ENCODE measurements at regions not wholly inside any gene's neighbourhood (a gene's known extent, or its start where the extent isn't known, plus 50 kb on each side); places are given as distances from the start of the nearest gene placed in this dataset.

GRCh38 chr11:29530961-29531360, 485.9 kb downstream of the KCNA4 start:
- no peak for TF ChIP-seq POLR2AphosphoS5 (IDR thresholded peaks at IDR 0.05; ENCODE audit: low read depth, low read length)
- CTCF ChIA-PET, result no interaction called here
- no peak overlapping the region for H3K4me3 ChIP-seq (replicated peaks in 1 of 2; ENCODE audit: low read depth in 1 of 2, low read length in 2 of 2)
- no peaks in the 10 kb centered on the region for H3K79me2 ChIP-seq (ENCODE audit: insufficient read depth, low read length)
- no peak overlapping the region for H3K27ac ChIP-seq (ENCODE audit: low read depth, low read length)
- no peak overlapping the region for H2AFZ ChIP-seq (ENCODE audit: low read depth, low read length, poor library complexity, severe bottlenecking)
- no TSS peak for BruUV-seq (replicated peaks)
- no peaks in the 10 kb centered on the region for H3K9me3 ChIP-seq (ENCODE audit: control insufficient read depth in 1 of 2, insufficient read depth in 1 of 2, low read depth in 1 of 2, low read length in 2 of 2)
- POLR2A ChIA-PET, result no interaction called here
- H3K36me3 ChIP-seq (ENCODE audit: control insufficient read depth in 1 of 2, insufficient read depth in 2 of 2, low read length in 2 of 2), result no peaks in the 10 kb centered on the region
- DNase-seq (ENCODE audit: low read depth, low spot score) (no peak), ATAC-seq (no peak)
- no peaks in the 10 kb centered on the region for H4K20me1 ChIP-seq (ENCODE audit: insufficient read depth)
- H3K9me2 ChIP-seq (ENCODE audit: insufficient read depth), result no peaks in the 10 kb centered on the region
- no peak overlapping the region for H3K9ac ChIP-seq (ENCODE audit: low read length)
- no peaks in the 10 kb centered on the region for H3K27me3 ChIP-seq (ENCODE audit: insufficient read depth, low read length)
- RAD21 ChIA-PET (ENCODE audit: low non-redundant PET in 1 of 2, low total read pairs in 2 of 2, uncharacterized antibody in 2 of 2, unreplicated experiment in 2 of 2), result no interaction called here
- no peak overlapping the region for H3K4me2 ChIP-seq (ENCODE audit: low read length)
- no peaks in the 10 kb centered on the region for H3K4me1 ChIP-seq (ENCODE audit: control insufficient read depth in 1 of 2, insufficient read depth in 2 of 2, low read length in 2 of 2)
- intact Hi-C loops (cut with micrococcal nuclease), result no loop called here

GRCh38 chr11:29527391-29527936, 489.4 kb downstream of the KCNA4 start:
- TF ChIP-seq CEBPB (IDR thresholded peaks at IDR 0.05; ENCODE audit: low read depth) (peak; percentile 66), CTCF (IDR thresholded peaks at IDR 0.05 in 2 of 3, conservative IDR thresholded peaks at IDR 0.05 in 1 of 3; ENCODE audit: borderline replicate concordance in 1 of 3, insufficient read depth in 1 of 3, low read depth in 2 of 3, low read length in 2 of 3) (peak in 2 of 3 experiments; percentile 25 to 37; a peak in 2 of 6 replicates), FOSL1 (IDR thresholded peaks at IDR 0.05; ENCODE audit: low read depth) (no peak)
- ATAC-seq (peak; percentile 50), DNase-seq (ENCODE audit: low read depth, low spot score) (peak; percentile 15)
- Histone ChIP-seq H3K9ac (ENCODE audit: low read length) (no peak overlapping the region), H3K4me2 (ENCODE audit: low read length) (no peak overlapping the region), H3K4me3 (replicated peaks in 1 of 2; ENCODE audit: low read depth in 1 of 2, low read length in 2 of 2) (no peak overlapping the region), H3K9me3 (ENCODE audit: control insufficient read depth in 1 of 2, insufficient read depth in 1 of 2, low read depth in 1 of 2, low read length in 2 of 2) (no peaks in the 10 kb centered on the region), H3K4me1 (ENCODE audit: control insufficient read depth in 1 of 2, insufficient read depth in 2 of 2, low read length in 2 of 2) (no peaks in the 10 kb centered on the region), H3K9me2 (ENCODE audit: insufficient read depth) (no peaks in the 10 kb centered on the region), H2AFZ (ENCODE audit: low read depth, low read length, poor library complexity, severe bottlenecking) (no peak overlapping the region), H3K36me3 (ENCODE audit: control insufficient read depth in 1 of 2, insufficient read depth in 2 of 2, low read length in 2 of 2) (no peaks in the 10 kb centered on the region), H3K27ac (ENCODE audit: low read depth, low read length) (no peak overlapping the region), H3K79me2 (ENCODE audit: insufficient read depth, low read length) (no peaks in the 10 kb centered on the region), H3K27me3 (ENCODE audit: insufficient read depth, low read length) (no peaks in the 10 kb centered on the region), H4K20me1 (ENCODE audit: insufficient read depth) (no peaks in the 10 kb centered on the region)
- no TSS peak for BruUV-seq (replicated peaks)
- RAD21 ChIA-PET (ENCODE audit: low non-redundant PET in 1 of 2, low total read pairs in 2 of 2, uncharacterized antibody in 2 of 2, unreplicated experiment in 2 of 2), result no interaction called here
- POLR2A ChIA-PET, result no interaction called here
- CTCF ChIA-PET, result interaction anchor here (1.0 kb wide), 1 partner anchor 12 kb away, joined by 3 read pairs; no protein-coding TSS in a partner anchor
- intact Hi-C loops (cut with micrococcal nuclease), result no loop called here
